ENCODE measurements at regions not wholly inside any gene's neighbourhood (a gene's known extent, or its start where the extent isn't known, plus 50 kb on each side); places are given as distances from the start of the nearest gene placed in this dataset.
"Not testable (repeated sequence)": the region's sequence is repeated elsewhere in the genome, so short reads cannot be mapped to it uniquely, and the experiment has no call there.

DNA sequence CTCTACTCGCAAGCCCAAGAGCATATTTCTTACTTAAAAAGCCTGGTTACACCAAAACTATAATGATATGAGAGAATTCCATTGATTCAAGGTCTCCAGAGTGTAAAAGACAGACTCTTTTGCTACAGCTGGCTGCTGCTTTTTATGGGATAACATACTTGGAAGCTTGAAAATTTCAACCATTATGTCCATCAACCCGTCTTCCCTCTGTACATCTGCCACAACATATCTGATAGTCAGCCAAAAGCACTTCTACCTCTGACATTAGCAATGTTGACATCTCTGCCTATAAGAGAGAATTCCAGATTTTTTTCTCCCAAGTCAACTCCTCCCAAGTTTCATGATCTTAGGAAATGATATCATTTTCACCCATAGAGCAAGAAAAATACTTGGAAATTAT, 54.4 kb upstream of the IQCM start:
- DNase-seq (ENCODE audit: low spot score) (no peak), FAIRE-seq (no peak)

DNA sequence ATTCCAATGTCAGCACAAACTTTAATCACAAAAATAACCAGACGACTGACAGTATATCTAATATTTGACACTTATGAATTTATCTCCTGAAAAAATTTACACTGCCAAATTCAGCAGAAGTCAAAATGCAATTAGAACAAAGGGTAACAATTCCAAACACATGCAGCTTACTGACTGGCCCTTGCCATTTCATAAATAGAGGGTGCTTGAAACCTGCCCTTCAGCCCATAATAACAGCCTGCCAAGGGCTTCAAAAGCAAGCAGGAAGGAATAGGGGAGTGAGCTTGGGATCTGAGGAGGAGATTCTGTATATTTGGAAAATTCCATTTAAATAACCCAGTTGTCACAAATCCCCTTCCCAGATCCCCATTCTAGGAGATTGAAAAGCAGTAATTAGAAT, 66.1 kb upstream of the IQCM start:
- no peak for FAIRE-seq
- no peak for DNase-seq (ENCODE audit: low spot score)

DNA sequence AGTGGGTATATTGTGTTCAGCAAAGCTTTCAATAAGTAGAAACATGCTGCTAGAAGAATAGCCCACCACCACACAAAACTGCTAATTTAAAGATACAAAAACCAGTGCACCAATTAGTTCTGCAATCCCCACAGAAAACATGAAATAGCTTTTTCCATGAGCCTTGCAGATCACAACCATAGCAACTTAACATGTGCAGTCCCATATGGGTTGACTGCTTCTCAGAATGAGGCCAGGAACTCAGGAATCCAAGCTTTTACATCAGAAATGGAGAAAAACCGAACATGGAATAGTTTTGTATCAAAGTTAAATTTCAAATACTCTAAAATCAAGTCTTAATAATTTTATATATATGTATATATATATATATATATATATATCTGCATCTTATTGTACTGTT, 66.6 kb upstream of the IQCM start:
- DNase-seq (ENCODE audit: low spot score) (no peak), FAIRE-seq (no peak)

DNA sequence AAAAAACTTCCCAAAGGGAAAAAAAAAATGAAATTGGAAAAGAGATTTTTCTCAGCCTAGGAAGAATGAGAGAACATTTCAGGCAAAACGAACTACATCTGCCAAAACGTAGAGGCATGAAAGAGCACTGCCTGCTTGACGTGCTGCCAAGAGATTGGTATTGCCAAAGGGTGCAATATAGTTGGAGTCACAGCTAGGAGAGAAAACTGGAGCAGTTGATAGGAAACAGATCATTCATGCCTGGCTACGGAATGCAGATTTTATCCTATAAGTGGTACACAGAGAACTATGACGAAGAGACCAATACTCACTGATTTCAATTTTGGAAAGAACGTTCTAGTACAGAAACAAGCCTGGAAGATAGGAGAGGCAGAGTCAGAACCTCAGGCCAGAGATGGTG, 68.4 kb upstream of the IQCM start:
- no peak for FAIRE-seq
- no peak for DNase-seq (ENCODE audit: low spot score)

DNA sequence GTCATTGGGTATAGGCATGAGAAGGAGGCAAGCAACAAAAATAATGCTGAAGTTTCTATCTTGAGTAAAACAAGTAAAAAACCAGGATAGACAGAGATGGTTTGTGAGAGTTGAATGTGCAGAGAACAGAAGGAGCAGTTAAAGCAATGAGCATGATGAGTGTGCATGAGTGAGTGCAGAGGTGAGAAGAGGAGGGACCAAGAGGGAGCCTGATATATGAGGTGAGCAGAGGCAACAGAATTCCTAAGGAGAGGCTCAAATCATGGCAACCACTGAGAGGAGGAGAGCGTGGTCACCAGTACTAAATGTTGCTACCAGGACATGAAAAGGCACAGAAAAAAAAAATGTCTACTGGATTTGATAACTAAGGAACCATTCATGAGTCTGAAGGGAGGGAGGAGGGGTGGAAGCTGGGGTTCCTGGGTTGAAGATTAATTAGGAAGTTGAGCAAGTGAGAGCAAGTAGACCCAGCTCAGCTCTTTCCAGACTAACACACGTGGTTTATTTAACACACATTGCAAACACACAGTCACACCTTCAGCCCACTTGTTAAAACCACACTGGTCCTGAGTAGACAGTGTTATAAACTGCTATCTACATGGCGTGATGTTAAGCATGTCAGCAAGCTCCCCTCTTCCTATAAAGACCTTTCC, 69.0 kb upstream of the IQCM start:
- FAIRE-seq (no peak), DNase-seq (ENCODE audit: low spot score) (no peak)

DNA sequence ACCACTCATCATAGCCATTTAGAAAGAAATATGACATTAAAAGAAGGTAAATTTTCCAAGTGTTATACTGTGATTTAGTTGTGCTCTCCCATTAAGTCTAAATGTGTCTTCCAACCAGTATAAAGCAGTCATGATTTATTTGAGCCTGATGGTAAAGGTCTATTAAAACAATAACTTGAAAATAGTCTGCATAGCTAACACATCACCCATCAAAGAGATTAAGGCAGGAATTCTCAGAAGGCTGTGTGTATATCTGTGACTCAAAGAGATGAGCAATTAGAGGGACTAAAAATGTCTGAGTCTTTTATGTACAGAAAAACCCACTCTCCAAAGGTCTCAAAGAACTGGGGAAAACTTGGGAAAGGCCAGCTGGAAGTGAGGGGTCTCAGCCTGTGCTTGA, 70.3 kb upstream of the IQCM start:
- DNase-seq (ENCODE audit: low spot score) (peak; percentile 38), FAIRE-seq (no peak)

DNA sequence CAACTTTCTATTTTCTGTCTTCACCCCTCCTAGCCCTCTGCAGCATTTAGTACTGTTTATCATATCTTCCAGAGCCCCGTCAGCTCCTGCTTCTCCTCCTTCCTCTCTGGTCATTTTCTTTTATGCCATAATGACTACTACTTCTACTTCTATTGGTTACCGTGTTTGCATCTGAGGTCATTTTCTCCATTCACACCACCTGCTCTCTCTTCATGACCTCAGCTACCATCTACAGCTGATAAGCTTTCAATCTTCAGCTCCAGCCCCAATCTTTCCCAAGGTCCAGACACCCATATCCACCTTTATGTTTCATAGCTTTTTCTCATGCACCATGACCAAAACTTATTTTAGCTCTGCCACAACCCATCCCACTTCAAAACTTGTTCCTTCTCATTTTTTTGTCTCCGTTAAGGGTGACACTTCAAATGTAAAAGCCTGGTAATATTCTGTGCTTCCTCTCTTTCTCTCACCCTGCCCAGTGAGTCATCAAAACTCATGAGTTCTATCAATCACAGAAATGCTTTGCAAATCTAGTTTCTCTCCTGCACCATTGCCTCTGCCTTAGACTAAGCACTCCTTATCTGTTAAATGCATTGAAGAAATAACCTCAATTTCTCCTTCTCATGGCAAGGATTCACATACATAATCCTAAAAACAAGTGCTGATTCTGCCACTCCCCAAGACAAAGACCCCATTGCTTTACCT, 71.3 kb upstream of the IQCM start:
- FAIRE-seq = no peak

DNA sequence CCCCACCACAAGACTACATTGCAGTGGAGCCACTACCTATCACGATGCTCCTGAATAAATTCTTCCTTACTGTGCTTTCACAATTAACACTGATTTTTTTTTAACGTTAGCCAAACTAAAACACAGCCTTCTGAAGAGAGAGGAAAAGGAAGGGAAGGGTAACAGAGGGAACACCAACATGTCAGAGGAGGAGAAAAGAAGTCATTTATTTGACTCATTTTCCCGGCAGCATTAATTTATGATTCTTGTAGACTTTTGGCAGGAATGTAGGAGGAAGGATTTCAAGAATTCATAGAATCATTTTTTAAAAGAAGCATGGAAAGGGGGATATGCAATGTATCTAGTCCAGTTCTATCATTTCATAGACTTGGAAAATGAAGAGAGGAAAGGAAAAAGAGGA, 74.3 kb upstream of the IQCM start:
- DNase-seq (ENCODE audit: low spot score) (no peak), FAIRE-seq (no peak)

More for the DNA sequence above, 71.3 kb upstream of the IQCM start:
- DNase-seq (ENCODE audit: low spot score) = no peak

DNA sequence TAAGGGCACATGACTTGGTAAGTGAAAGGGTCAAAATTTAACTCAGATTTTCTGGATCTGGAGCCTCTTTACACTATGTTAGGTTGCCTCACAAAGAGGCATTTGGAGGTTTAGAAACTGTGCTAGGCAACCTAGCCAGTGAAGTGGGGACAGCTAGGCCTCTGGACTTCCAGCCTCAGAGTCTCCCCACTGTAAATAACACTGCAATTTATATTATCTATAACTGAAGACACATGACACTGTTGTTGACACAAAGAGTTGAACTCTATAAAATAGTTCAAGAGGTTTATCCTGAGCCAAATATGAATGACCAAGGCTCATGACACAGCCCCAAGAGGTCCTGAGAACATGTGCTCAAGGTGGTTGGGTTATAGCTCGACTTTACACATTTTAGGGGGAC, 74.9 kb upstream of the IQCM start:
- no peak for FAIRE-seq
- no peak for DNase-seq (ENCODE audit: low spot score)

DNA sequence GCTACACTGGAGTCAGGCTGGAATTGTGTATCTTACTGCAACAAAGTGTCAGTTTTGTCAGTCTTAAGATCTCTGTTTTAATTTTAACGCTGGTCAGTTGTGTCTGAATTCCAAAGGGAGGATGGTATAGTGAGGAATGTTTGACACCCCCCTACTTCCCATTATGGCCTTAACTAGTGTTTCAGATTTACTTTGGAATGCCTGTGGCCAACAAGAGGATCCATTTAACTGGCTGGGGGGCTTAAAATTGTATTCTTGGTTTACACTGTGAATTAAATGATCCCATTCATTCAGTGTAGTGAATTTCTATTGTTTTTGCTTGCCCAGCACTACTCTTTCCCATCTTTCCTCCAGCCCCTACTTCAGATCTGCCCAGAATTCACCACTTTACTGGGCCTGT, 75.8 kb upstream of the IQCM start:
- DNase-seq (ENCODE audit: low spot score) (no peak), FAIRE-seq (no peak)

DNA sequence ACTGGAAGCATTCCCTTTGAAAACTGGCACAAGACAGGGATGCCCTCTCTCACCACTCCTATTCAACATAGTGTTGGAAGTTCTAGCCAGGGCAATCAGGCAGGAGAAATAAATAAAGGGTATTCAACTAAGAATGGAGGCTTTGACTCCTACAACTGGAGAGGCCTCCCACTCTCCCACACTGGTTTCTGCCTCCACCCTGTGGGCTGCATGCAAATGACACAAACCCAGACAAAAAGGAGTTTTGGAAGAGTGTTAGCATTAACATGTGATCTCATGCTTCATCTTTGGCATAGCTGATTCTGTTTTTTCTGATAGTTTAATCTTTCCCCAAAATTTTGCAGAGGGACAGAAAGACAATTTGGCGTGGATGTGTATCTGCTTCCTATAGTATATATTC, 80.8 kb upstream of the IQCM start:
- FAIRE-seq (no peak), DNase-seq (ENCODE audit: low spot score) (peak; percentile 8)

DNA sequence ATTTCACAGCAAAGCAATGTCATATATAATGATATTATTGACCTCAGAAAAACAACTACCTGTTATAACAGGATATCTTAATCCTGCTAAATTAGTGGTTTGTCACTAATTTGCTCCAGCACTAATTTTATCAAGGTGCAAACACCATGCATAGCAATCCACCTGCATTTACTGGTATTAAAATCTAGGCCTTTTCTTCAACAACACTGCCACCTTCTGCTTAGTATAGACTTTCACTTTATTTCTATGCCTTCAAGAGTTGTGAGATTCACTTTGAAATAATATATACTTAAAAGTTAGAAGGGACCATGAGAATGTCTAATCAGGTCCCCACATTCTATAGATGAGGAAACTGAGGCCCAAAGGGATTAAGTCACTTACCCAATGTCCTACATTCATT, 82.1 kb upstream of the IQCM start:
- FAIRE-seq = no peak
- peak; percentile 16 for DNase-seq (ENCODE audit: low spot score)

DNA sequence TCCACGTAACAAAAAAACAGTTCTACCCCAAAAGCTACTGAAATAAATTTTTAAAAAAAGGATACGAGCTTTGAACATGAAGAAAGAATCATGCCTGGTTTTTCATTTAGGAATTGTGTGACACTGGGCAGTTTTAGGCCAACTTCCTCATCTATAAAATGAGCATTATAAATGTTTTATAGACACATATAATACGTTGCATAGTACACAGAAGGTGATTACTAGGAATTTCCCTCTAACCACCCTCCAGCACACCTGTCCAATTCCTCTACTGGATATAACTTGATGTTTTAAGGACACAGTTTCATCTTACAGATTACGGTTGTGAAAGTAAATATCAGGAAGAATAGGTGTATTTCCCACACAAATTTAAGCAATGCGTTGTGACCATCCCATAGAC, 85.5 kb upstream of the IQCM start:
- DNase-seq (ENCODE audit: low spot score) (no peak), FAIRE-seq (no peak)

DNA sequence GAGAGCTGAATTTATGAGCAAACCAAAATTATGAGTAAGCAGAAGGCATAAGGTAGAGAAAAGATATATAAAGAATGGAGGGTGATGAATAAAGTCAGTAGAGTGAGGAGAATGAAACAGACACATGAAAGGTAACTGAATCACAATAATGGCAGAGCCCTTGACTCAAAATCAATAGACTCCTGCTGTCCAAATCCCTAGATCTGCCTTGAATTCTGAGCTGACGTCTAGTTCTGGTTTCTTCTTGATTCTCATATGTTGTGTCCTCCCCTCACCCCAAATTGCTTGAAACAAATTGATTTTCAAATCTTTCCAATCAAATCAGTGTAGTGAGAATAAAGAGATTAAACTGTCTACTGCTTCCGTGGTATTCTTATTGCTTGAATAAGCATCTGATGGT, 86.6 kb upstream of the IQCM start:
- FAIRE-seq (no peak), DNase-seq (ENCODE audit: low spot score) (no peak)

DNA sequence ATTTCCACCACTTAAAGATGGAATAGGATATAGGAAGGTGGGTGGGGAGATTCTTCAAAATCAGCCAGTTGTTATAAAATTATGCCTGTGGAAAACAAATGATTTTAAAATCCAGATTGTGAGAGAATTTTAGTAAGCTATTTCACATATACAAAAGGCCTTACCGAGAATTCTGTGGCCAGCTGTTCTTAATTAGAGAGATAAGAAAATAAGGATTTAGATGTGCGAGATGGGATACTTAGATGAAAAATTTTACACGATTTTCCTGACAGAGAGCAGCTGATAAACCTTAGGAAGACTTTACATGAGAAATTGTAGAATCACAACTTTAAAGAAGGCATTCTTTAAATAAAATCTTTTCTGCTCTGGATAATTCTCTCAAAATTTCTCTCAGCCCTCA, 94.5 kb upstream of the IQCM start:
- DNase-seq (ENCODE audit: low spot score) (no peak), FAIRE-seq (no peak)

DNA sequence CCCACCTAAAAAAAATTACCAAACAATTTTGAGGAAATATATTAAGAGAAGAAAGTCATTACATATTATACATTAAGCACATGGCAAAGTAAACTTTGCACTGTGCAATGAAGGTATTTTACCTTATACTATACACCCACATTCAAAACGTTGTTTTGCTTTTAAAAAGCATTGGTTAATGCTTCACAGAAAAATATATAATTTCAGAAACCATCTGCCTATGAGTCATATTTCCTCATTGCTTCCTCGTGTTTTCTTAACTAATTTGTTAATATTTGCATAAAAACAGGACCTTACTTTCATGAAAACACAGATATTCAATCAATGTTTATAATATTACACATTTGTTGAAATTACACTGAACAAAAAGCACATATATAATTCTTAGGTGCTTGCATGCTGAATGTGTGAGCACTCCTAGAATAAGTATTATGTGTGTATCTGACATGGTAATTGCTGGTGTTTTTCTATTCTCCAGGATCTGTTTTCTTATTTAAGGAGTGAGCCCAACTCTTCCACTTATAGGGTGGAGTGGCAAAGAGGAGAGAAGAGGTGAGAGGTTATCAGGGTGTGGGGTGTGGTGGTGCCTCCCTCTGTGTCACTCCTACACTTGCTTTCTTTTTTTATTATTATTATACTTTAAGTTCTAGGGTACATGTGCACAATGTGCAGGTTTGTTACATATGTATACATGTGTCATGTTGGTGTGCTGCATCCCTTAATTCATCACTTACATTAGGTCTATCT, 95.1 kb upstream of the IQCM start:
- no peak for DNase-seq (ENCODE audit: low spot score)

DNA sequence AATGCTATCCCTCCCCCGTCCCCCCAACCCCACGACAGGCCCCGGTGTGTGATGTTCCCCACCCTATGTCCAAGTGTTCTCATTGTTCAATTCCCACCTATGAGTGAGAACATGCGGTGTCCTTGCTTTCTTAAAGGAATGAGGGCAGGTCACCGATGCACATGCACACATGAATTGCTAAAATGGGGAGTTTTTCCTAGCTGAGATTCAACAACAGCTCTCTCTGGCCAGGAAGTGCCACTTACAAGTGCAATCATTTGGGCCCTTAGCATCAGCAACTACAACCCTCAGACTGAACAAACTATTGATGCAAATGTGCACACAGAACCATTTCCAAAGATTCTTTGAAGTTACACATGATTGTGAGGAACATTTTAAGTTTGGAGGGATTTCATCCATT, 95.7 kb upstream of the IQCM start:
- no peak for DNase-seq (ENCODE audit: low spot score)
- no peak for FAIRE-seq

More for the DNA sequence above, 95.1 kb upstream of the IQCM start:
- FAIRE-seq = no peak

DNA sequence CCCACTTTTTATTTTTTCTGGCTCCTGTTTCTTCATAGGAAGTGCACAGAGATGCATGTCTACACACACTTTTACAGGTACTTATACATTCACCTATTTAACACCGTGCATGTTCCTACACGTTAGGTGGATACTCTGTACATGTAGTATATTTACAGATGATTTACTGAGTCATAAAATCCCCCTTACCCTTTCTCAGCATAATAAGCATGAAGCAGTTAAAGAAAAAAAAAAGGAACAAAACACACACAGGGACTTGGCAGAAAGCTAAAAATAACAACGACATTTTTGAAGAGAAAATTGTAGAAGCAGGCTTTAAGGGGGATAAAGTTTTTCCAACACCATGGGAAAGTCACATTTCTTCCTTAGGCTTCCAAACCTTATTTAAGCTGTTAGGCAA, 96.4 kb upstream of the IQCM start:
- DNase-seq (ENCODE audit: low spot score) (no peak), FAIRE-seq (no peak)

DNA sequence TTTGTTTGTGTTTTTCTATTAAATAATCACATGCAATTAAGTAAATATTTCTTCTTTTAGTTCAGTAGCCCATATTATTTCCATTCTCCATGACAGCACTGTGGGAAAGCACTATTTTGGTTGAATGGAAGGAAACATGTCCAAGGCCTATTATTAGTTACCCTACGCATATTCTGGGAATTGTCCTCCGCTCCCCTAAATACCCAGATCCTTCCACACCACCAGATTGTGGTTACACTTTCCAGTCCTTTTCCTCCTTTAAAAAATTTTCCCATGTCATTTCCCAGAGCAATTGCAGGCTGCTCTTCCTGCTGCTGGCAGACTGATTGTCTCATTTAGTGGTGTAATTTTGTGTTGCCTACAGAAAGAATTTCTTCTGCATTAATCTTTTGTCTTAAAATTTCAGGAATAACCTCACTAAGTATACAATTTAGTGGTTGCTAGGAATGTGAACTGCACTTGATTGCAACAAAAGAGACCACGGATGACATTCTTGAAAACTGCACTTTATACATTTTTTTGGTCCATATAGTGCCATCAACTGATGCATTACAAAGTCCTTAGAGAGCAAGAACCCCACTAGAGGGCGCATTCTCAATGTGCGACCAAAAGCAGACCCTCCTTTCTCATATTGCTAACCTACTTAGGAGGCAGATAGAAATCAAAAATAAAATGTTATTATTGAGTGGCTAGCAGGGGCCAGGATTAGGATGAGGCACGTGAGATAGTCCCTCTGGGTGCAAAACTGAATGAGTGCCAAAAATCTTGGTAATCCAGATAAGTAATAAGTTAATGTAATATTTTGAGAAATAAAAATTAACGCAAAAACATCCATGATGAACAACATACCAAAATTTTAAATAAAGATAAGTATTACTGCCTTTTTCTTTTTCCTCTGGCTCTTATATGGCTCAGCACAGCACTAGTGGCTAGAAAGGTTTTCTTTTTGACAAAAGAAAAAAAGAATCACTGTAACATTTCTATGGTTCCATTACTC, 98.8 kb upstream of the IQCM start:
- no peak for FAIRE-seq
- DNase-seq (ENCODE audit: low spot score) = peak; percentile 8

DNA sequence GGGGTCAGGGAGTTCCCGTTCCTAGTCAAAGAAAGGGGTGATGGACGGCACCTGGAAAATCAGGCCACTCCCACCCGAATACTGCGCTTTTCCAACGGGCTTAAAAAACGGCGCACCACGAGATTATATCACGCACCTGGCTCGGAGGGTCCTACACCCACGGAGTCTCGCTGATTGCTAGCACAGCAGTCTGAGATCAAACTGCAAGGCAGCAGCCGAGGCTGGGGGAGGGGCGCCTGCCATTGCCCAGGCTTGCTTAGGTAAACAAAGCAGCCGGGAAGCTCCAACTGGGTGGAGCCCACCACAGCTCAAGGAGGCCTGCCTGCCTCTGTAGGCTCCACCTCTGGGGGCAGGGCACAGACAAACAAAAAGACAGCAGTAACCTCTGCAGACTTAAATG, 100.1 kb upstream of the IQCM start:
- not testable (repeated sequence) for DNase-seq (ENCODE audit: low spot score); FAIRE-seq

DNA sequence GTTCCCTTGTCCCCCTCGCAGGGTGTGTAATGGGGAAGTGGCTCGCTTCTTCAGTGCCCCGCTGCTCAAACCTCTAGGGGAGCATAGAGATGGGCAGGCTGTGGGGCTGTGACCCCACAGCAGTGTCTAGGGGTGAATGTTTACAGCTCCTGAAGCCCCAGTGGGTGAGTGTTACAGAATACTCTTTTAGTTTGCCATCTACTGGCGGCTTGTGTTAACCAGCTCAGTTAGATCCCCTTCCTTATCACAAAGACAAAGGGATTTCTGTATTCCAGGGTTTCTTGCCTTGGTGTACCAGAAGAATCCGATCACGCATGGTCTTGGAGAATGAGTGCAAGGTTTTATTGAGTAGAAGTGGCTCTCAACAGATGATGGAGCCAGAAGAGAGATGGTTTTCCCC, 108.1 kb upstream of the IQCM start:
- no peak for DNase-seq (ENCODE audit: low spot score)

More for the DNA sequence above, 108.1 kb upstream of the IQCM start:
- FAIRE-seq = no peak

All from RCC 7860 (cell line).